ENCODE measurements at regions not wholly inside any gene's neighbourhood (a gene's known extent, or its start where the extent isn't known, plus 50 kb on each side); places are given as distances from the start of the nearest gene placed in this dataset.

DNA sequence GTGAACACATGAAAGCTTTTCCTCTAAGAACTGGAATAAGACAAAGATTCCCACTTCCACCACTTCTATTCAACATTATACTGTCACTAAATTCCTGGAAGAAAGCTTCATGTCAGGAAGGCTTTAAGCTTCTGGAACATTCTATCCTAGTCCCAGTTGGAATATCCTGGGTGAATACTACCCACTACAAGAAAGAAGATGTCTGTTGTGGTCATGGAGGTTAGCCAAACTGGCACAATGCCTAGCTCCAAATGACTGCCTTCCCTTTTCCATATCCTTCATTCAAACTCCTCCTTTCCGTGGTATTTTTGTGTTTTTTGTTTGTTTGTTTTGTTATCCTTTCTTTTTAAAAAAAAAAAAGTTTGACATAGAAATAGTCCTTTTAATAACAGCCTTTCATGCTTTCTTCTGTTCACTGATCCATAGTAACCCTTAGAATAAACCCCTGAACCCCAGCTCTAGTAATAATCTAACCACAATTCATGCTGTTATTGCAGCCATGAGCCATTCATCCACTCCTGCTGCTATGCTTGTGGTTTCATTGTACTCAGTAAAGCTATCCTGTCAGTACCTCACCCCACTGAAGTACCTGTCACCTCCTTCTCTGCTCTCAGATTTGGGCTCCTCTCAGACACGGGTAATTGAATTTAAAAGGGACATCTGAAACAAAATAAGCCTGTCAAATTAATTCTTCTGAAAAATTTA is 447.5 kb downstream of the IGSF11 start:
- TF ChIP-seq, protein P1, sequence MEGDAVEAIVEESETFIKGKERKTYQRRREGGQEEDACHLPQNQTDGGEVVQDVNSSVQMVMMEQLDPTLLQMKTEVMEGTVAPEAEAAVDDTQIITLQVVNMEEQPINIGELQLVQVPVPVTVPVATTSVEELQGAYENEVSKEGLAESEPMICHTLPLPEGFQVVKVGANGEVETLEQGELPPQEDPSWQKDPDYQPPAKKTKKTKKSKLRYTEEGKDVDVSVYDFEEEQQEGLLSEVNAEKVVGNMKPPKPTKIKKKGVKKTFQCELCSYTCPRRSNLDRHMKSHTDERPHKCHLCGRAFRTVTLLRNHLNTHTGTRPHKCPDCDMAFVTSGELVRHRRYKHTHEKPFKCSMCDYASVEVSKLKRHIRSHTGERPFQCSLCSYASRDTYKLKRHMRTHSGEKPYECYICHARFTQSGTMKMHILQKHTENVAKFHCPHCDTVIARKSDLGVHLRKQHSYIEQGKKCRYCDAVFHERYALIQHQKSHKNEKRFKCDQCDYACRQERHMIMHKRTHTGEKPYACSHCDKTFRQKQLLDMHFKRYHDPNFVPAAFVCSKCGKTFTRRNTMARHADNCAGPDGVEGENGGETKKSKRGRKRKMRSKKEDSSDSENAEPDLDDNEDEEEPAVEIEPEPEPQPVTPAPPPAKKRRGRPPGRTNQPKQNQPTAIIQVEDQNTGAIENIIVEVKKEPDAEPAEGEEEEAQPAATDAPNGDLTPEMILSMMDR (IDR thresholded peaks at IDR 0.05; ENCODE audit: borderline replicate concordance, extremely low read depth, low read length, poor library complexity, severe bottlenecking): no peak
- TF ChIP-seq EZH2 (IDR thresholded peaks at IDR 0.05; ENCODE audit: borderline replicate concordance, low read depth, low read length, severe bottlenecking): no peak
